ENCODE measurements at regions not wholly inside any gene's neighbourhood (a gene's known extent, or its start where the extent isn't known, plus 50 kb on each side); places are given as distances from the start of the nearest gene placed in this dataset.

GRCh38 chr2:23220513-23221094 is 164.4 kb upstream of the KLHL29 start:
- TF ChIP-seq CTCF (IDR thresholded peaks at IDR 0.05; ENCODE audit: low read depth, low read length, poor library complexity, severe bottlenecking) (no peak), EZH2phosphoT487 (IDR thresholded peaks at IDR 0.05; ENCODE audit: borderline replicate concordance, low read length) (no peak)
